Progenitor cell of endocrine pancreas (in vitro differentiated cells): ENCODE measurements at regions not wholly inside any gene's neighbourhood (a gene's known extent, or its start where the extent isn't known, plus 50 kb on each side); places are given as distances from the start of the nearest gene placed in this dataset.

Source experiments
- DNase-seq: peaks from one replicate; pipeline ENCODE4 v3.0.0; 2021; ENCODE audit warnings: low spot score; ENCODE audit not compliant: unreplicated experiment
- H3K27ac Mint-ChIP-seq: 2 replicates; pipeline ENCODE4 v1.8.0; 2021; ENCODE audit warnings: mild to moderate bottlenecking, moderate library complexity, mixed read lengths
- H3K27me3 Mint-ChIP-seq: 2 replicates; pipeline ENCODE4 v1.8.0; 2021; ENCODE audit warnings: mixed read lengths
- H3K36me3 Mint-ChIP-seq: 2 replicates; pipeline ENCODE4 v1.8.0; 2022; ENCODE audit warnings: mixed read lengths; ENCODE audit not compliant: insufficient read depth
- H3K4me1 Mint-ChIP-seq: 2 replicates; pipeline ENCODE4 v1.8.0; 2021; ENCODE audit warnings: low read depth, mixed read lengths
- H3K4me3 Mint-ChIP-seq: 2 replicates; pipeline ENCODE4 v1.8.0; 2021; ENCODE audit warnings: low read depth, mild to moderate bottlenecking, moderate library complexity, mixed read lengths
- H3K9me3 Mint-ChIP-seq: 2 replicates; pipeline ENCODE4 v1.8.0; 2021; ENCODE audit warnings: low read depth, mixed read lengths
- TF ChIP-seq, protein P1 (sequence below): fragments of 200-600 bp; sonication (generic); IDR thresholded peaks from one replicate; pipeline ENCODE4 v1.5.0; 2021; ENCODE audit warnings: antibody characterized with exemption, mild to moderate bottlenecking; ENCODE audit not compliant: unreplicated experiment

DNA sequence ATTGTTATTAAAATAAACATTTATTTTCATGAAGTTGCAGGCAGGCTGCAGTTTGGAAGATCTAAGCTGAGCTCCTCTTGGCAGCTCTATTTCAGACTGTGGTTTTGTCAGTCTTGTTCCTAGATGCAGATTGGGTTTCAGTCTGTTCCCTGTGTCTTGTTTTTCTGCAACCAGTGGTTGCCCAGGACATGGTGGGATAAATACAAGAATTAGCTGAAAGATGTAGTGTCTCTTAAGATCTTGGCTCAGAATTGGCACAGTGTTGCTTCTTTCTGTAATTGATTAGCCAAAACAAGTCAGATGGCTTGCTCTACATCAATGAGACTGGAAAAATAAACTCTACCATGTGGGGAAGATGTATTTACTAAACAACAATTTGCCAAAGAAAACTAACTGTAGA, 283.0 kb upstream of the BOD1L1 start:
- Mint-ChIP-seq H3K4me3 (no peak overlapping the region), H3K4me1 (peaks cover 4% of the 10 kb centered on the region), H3K9me3 (no peaks in the 10 kb centered on the region), H3K27me3 (peaks cover 2% of the 10 kb centered on the region), H3K36me3 (no peaks in the 10 kb centered on the region), H3K27ac (no peak overlapping the region)
- DNase-seq: no peak
- TF ChIP-seq, protein P1, sequence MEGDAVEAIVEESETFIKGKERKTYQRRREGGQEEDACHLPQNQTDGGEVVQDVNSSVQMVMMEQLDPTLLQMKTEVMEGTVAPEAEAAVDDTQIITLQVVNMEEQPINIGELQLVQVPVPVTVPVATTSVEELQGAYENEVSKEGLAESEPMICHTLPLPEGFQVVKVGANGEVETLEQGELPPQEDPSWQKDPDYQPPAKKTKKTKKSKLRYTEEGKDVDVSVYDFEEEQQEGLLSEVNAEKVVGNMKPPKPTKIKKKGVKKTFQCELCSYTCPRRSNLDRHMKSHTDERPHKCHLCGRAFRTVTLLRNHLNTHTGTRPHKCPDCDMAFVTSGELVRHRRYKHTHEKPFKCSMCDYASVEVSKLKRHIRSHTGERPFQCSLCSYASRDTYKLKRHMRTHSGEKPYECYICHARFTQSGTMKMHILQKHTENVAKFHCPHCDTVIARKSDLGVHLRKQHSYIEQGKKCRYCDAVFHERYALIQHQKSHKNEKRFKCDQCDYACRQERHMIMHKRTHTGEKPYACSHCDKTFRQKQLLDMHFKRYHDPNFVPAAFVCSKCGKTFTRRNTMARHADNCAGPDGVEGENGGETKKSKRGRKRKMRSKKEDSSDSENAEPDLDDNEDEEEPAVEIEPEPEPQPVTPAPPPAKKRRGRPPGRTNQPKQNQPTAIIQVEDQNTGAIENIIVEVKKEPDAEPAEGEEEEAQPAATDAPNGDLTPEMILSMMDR: no peak

DNA sequence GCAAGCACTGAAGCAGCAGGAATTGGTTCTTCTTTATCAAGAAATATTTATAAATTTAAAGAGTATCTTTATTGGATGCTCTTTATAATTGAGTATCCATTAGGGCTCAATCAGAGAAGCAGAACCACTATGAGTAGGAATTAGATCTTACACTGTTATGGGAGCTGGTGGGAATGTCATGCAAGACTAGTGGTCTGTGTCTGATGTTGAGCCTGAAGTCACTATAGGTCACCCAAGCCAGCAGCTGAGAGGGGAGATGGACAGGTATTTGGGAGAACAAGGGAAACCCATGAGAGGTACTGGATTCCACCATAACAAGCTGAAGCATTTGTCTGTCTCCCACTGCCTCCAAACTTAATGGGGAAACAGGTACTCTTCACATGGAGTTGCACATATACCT, 283.7 kb upstream of the BOD1L1 start:
- H3K4me1 Mint-ChIP-seq: peaks cover 4% of the 10 kb centered on the region
- peaks cover 4% of the 10 kb centered on the region for H3K27me3 Mint-ChIP-seq
- no peaks in the 10 kb centered on the region for H3K36me3 Mint-ChIP-seq
- no peak for DNase-seq
- H3K9me3 Mint-ChIP-seq: no peaks in the 10 kb centered on the region
- TF ChIP-seq, protein P1: no peak
- no peak overlapping the region for H3K27ac Mint-ChIP-seq
- no peak overlapping the region for H3K4me3 Mint-ChIP-seq

DNA sequence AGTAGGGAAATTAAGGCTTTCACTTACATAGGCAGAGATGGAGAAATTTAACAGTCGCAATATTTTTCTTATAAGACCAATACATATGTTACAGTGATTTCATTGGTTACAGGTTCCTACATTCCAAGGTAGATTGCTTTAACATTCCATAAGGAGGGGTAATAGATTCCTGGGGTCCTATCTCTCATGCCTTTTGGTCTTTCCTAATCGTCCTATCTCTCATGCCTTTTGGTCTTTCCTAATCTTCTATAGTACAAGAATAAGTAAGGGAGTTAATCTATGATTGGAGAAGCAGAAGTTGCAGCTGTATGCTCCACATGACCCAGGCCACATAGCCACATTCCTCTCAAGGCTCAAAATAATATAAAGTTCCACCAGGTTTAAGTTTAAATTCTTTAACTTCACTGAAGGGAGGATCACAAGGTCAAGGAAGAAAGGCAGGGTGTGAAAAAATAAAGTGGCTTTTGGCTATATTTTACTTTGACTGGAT, 285.0 kb upstream of the BOD1L1 start:
- no peak for DNase-seq
- H3K27ac Mint-ChIP-seq: no peak overlapping the region
- H3K4me3 Mint-ChIP-seq: no peak overlapping the region
- peaks cover 2% of the 10 kb centered on the region for H3K4me1 Mint-ChIP-seq
- TF ChIP-seq, protein P1: no peak
- no peaks in the 10 kb centered on the region for H3K36me3 Mint-ChIP-seq
- H3K27me3 Mint-ChIP-seq: peaks cover 4% of the 10 kb centered on the region
- H3K9me3 Mint-ChIP-seq: no peaks in the 10 kb centered on the region

DNA sequence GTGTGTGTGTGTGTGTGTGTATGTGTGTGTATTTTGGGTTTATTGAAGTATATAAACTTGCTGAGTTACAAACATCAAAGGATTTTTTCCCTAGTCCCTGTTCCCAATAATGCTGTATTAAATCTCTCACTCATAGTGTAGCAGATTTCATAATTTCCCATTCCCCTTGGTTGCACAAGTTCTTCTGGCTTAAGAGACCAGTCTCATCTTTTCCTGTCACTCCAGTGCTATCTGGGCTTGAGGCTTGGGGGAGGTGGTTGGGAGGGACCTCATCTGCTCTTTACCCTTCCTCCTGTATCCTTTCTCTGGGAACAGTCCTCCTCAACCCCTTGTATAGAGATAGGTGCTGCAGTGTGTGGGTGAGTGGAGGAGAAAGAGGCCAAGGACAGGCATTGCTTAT, 285.4 kb upstream of the BOD1L1 start:
- no peak for DNase-seq
- H3K27ac Mint-ChIP-seq: no peak overlapping the region
- no peaks in the 10 kb centered on the region for H3K9me3 Mint-ChIP-seq
- H3K4me3 Mint-ChIP-seq: no peak overlapping the region
- TF ChIP-seq, protein P1: no peak
- H3K4me1 Mint-ChIP-seq: no peaks in the 10 kb centered on the region
- H3K36me3 Mint-ChIP-seq: no peaks in the 10 kb centered on the region
- H3K27me3 Mint-ChIP-seq: peaks cover 4% of the 10 kb centered on the region

DNA sequence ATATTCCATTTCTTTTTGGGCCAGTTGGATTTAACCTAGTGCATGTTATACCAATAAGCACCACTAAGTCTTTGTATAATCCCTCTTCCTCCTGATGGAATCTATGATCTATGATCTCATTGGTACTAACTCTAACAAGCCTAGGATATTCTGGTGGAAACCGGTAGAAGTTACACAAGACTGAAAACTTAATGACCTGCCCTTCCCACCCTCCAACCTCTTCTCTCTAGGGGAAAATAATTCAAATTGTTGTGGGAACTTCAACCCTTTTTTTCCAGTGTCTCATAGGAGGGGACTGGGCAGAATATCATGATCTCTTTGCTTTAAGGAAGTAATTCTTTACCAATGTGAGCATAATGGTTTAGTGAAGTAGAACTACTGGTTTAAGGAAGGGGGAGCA, 289.5 kb upstream of the BOD1L1 start:
- Mint-ChIP-seq H3K27ac (no peak overlapping the region), H3K27me3 (peaks cover 4% of the 10 kb centered on the region), H3K4me1 (peaks cover 2% of the 10 kb centered on the region), H3K9me3 (no peaks in the 10 kb centered on the region), H3K4me3 (no peak overlapping the region), H3K36me3 (no peaks in the 10 kb centered on the region)
- TF ChIP-seq, protein P1: no peak
- no peak for DNase-seq
